ENCODE measurements at regions not wholly inside any gene's neighbourhood (a gene's known extent, or its start where the extent isn't known, plus 50 kb on each side); places are given as distances from the start of the nearest gene placed in this dataset.

GRCh38 chr2:76447294-76447693 lies 736.6 kb upstream of the GCFC2 start:
- Histone ChIP-seq H3K9me3 (replicated peaks; ENCODE audit: control insufficient read depth, insufficient read depth, low read length) (no peaks in the 10 kb centered on the region), H3K9ac (replicated peaks; ENCODE audit: extremely low read depth, insufficient read depth, low read length) (no peak overlapping the region), H3K27ac (ENCODE audit: insufficient read depth, low read depth, low read length) (no peak overlapping the region), H3K36me3 (ENCODE audit: control insufficient read depth in 2 of 2, extremely low read depth in 1 of 2, insufficient read depth in 2 of 2, low read length in 2 of 2) (no peaks in the 10 kb centered on the region), H3K4me2 (ENCODE audit: insufficient read depth, low read length) (no peak overlapping the region), H4K20me1 (replicated peaks; ENCODE audit: control insufficient read depth, extremely low read depth, insufficient read depth, low read length) (no peaks in the 10 kb centered on the region), H3K4me3 (replicated peaks in 1 of 3; ENCODE audit: insufficient read depth in 1 of 3, low read depth in 1 of 3, low read length in 3 of 3) (no peak overlapping the region), H3K79me2 (ENCODE audit: control insufficient read depth, insufficient read depth, low read length) (no peaks in the 10 kb centered on the region), H2AFZ (ENCODE audit: low read depth, low read length) (no peak overlapping the region), H3K9me1 (replicated peaks; ENCODE audit: control insufficient read depth, extremely low read depth, insufficient read depth, low read length) (no peaks in the 10 kb centered on the region), H3K4me1 (ENCODE audit: control insufficient read depth, extremely low read depth, insufficient read depth, low read length) (no peaks in the 10 kb centered on the region), H3K27me3 (ENCODE audit: control insufficient read depth in 2 of 2, insufficient read depth in 2 of 2, low read length in 2 of 2) (no peaks in the 10 kb centered on the region)
- FAIRE-seq (no peak), DNase-seq (ENCODE audit: low read depth, low spot score) (no peak)
- POLR2A ChIA-PET, result no interaction called here
- TF ChIP-seq GATA2 (IDR thresholded peaks at IDR 0.05; ENCODE audit: insufficient read depth, insufficient read length, low read depth, low read length) (no peak), POLR2AphosphoS5 (IDR thresholded peaks at IDR 0.05; ENCODE audit: insufficient read depth, low read depth, low read length) (no peak), MAX (IDR thresholded peaks at IDR 0.05; ENCODE audit: insufficient read depth, insufficient read length) (no peak), JUN (IDR thresholded peaks at IDR 0.05; ENCODE audit: borderline replicate concordance, insufficient read depth, insufficient read length, low read depth) (no peak), POLR2A (IDR thresholded peaks at IDR 0.05; ENCODE audit: low read depth, low read length) (no peak), MYC (IDR thresholded peaks at IDR 0.05; ENCODE audit: low read depth, low read length) (no peak), EZH2 (IDR thresholded peaks at IDR 0.05; ENCODE audit: borderline replicate concordance, low read depth, low read length, severe bottlenecking) (no peak), FOS (IDR thresholded peaks at IDR 0.05; ENCODE audit: borderline replicate concordance, insufficient read depth, low read length) (no peak)
- TF ChIP-seq, protein P1, sequence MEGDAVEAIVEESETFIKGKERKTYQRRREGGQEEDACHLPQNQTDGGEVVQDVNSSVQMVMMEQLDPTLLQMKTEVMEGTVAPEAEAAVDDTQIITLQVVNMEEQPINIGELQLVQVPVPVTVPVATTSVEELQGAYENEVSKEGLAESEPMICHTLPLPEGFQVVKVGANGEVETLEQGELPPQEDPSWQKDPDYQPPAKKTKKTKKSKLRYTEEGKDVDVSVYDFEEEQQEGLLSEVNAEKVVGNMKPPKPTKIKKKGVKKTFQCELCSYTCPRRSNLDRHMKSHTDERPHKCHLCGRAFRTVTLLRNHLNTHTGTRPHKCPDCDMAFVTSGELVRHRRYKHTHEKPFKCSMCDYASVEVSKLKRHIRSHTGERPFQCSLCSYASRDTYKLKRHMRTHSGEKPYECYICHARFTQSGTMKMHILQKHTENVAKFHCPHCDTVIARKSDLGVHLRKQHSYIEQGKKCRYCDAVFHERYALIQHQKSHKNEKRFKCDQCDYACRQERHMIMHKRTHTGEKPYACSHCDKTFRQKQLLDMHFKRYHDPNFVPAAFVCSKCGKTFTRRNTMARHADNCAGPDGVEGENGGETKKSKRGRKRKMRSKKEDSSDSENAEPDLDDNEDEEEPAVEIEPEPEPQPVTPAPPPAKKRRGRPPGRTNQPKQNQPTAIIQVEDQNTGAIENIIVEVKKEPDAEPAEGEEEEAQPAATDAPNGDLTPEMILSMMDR (IDR thresholded peaks at IDR 0.05; ENCODE audit: extremely low read depth in 1 of 2, insufficient read depth in 1 of 2, low read depth in 1 of 2, low read length in 2 of 2), result no peak
- dilution Hi-C loops (cut with MboI; ENCODE audit: extremely low pct_ligation_motif_present, low sequenced_read_pairs) (no loop called here), intact Hi-C loops (cut with micrococcal nuclease) (no loop called here)
- no TSS peak for BruUV-seq (replicated peaks)
- CTCF ChIA-PET, result no interaction called here

All from endothelial cell of umbilical vein (primary cell).